ENCODE measurements at regions not wholly inside any gene's neighbourhood (a gene's known extent, or its start where the extent isn't known, plus 50 kb on each side); places are given as distances from the start of the nearest gene placed in this dataset.

- intact Hi-C loops (cut with DNase I, micrococcal nuclease) = no loop called here
- Mint-ChIP-seq H3K4me3 (no peak overlapping the region), H3K27me3 (no peaks in the 10 kb centered on the region), H3K27ac (no peak overlapping the region), H3K9me3 (no peaks in the 10 kb centered on the region), H3K36me3 (ENCODE audit: low read depth) (peaks cover 16% of the 10 kb centered on the region), H3K4me1 (ENCODE audit: low read depth) (peaks cover 34% of the 10 kb centered on the region)
- Histone ChIP-seq H3K27ac (ENCODE audit: low read depth in 1 of 2, low read length in 2 of 2) (no peak overlapping the region), H3K4me3 (ENCODE audit: low read length) (no peak overlapping the region), H3K27me3 (ENCODE audit: control insufficient read depth in 1 of 2, insufficient read depth in 2 of 2, low read length in 2 of 2) (no peaks in the 10 kb centered on the region), H3K36me3 (ENCODE audit: insufficient read depth, low read length) (no peaks in the 10 kb centered on the region), H3K9me3 (ENCODE audit: control insufficient read depth in 1 of 2, insufficient read depth in 1 of 2, low read length in 2 of 2) (no peaks in the 10 kb centered on the region), H3K4me1 (ENCODE audit: insufficient read depth, low read length) (no peaks in the 10 kb centered on the region)
- no peak for TF ChIP-seq CTCF (IDR thresholded peaks at IDR 0.05)
- DNase-seq (no peak), ATAC-seq (ENCODE audit: poor library complexity) (no peak)
- ChIA-PET POLR2A (no interaction called here), CTCF (no interaction called here)
These were observed 107.7 kb upstream of the ANK3 start for GRCh38 chr10:60497364-60497763.

GRCh38 chr10:60496181-60496580 lies 106.5 kb upstream of the ANK3 start:
- Histone ChIP-seq H3K4me1 (ENCODE audit: insufficient read depth, low read length) (no peaks in the 10 kb centered on the region), H3K36me3 (ENCODE audit: insufficient read depth, low read length) (no peaks in the 10 kb centered on the region), H3K27me3 (ENCODE audit: control insufficient read depth in 1 of 2, insufficient read depth in 2 of 2, low read length in 2 of 2) (no peaks in the 10 kb centered on the region), H3K27ac (ENCODE audit: low read depth in 1 of 2, low read length in 2 of 2) (no peak overlapping the region), H3K4me3 (ENCODE audit: low read length) (no peak overlapping the region), H3K9me3 (ENCODE audit: control insufficient read depth in 1 of 2, insufficient read depth in 1 of 2, low read length in 2 of 2) (no peaks in the 10 kb centered on the region)
- peaks cover 39% of the 10 kb centered on the region for H3K4me1 Mint-ChIP-seq (ENCODE audit: low read depth)
- H3K9me3 Mint-ChIP-seq = no peaks in the 10 kb centered on the region
- intact Hi-C loops (cut with DNase I, micrococcal nuclease) = no loop called here
- H3K36me3 Mint-ChIP-seq (ENCODE audit: low read depth) = peaks cover 13% of the 10 kb centered on the region
- ChIA-PET CTCF (interaction anchor here (1.3 kb wide), 1 partner anchor 9 kb away, joined by 6 read pairs; no protein-coding TSS in a partner anchor), POLR2A (interaction anchor here (0.7 kb wide), 1 partner anchor 287 kb away, joined by 3 read pairs; no protein-coding TSS in a partner anchor)
- TF ChIP-seq CTCF (IDR thresholded peaks at IDR 0.05) = no peak
- no peak for ATAC-seq (ENCODE audit: poor library complexity)
- H3K4me3 Mint-ChIP-seq = no peak overlapping the region
- H3K27ac Mint-ChIP-seq = no peak overlapping the region
- H3K27me3 Mint-ChIP-seq = no peaks in the 10 kb centered on the region
- DNase-seq = no peak

GRCh38 chr10:60495338-60496055 lies 105.8 kb upstream of the ANK3 start:
- ChIA-PET CTCF (interaction anchor here (1.0 to 1.3 kb wide), 2 partner anchors 10 to 16 kb away, joined by 3 to 6 read pairs; no protein-coding TSS in a partner anchor), POLR2A (interaction anchor here (0.6 to 0.7 kb wide), 2 partner anchors 10 to 287 kb away, joined by 3 read pairs; no protein-coding TSS in a partner anchor)
- intact Hi-C loops (cut with DNase I, micrococcal nuclease) = no loop called here

More at GRCh38 chr10:60495338-60496055, 105.8 kb upstream of the ANK3 start:
- Histone ChIP-seq H3K9me3 (ENCODE audit: control insufficient read depth in 1 of 2, insufficient read depth in 1 of 2, low read length in 2 of 2) (no peaks in the 10 kb centered on the region), H3K27ac (ENCODE audit: low read depth in 1 of 2, low read length in 2 of 2) (no peak overlapping the region), H3K36me3 (ENCODE audit: insufficient read depth, low read length) (no peaks in the 10 kb centered on the region), H3K4me3 (ENCODE audit: low read length) (no peak overlapping the region), H3K4me1 (ENCODE audit: insufficient read depth, low read length) (no peaks in the 10 kb centered on the region), H3K27me3 (ENCODE audit: control insufficient read depth in 1 of 2, insufficient read depth in 2 of 2, low read length in 2 of 2) (no peaks in the 10 kb centered on the region)
- ATAC-seq (ENCODE audit: poor library complexity) (no peak), DNase-seq (no peak)
- H3K27ac Mint-ChIP-seq = no peak overlapping the region
- no peak for TF ChIP-seq CTCF (IDR thresholded peaks at IDR 0.05)
- H3K4me1 Mint-ChIP-seq (ENCODE audit: low read depth) = peaks cover 41% of the 10 kb centered on the region
- H3K9me3 Mint-ChIP-seq = no peaks in the 10 kb centered on the region
- no peak overlapping the region for H3K4me3 Mint-ChIP-seq
- peaks cover 9% of the 10 kb centered on the region for H3K36me3 Mint-ChIP-seq (ENCODE audit: low read depth)
- no peaks in the 10 kb centered on the region for H3K27me3 Mint-ChIP-seq
